A673 (cell line): ENCODE measurements at regions not wholly inside any gene's neighbourhood (a gene's known extent, or its start where the extent isn't known, plus 50 kb on each side); places are given as distances from the start of the nearest gene placed in this dataset.

Experiments used
- BruUV-seq: library from RNA; stranded (reverse); fragments of 400-500 nt; replicated peaks from 2 replicates; lab custom pipeline; 2021; lab: Mats Ljungman, UMichigan
- CTCF ChIA-PET: fragments of 300-600 bp; sonication (Branson Sonifier 250); formaldehyde crosslinking; loops from one replicate; lab custom pipeline; 2022; ENCODE audit warnings: antibody characterized with exemption; lab: Charles Lee
- POLR2A ChIA-PET: fragments of 300-600 bp; sonication (Branson Sonifier 250); formaldehyde crosslinking; loops from one replicate; lab custom pipeline; 2022; ENCODE audit warnings: antibody characterized with exemption; ENCODE audit not compliant: low non-redundant PET; lab: Charles Lee
- DNase-seq: peaks from one replicate; pipeline ENCODE4 v3.0.0-alpha.2; 2015; ENCODE audit warnings: low spot score
- H3K27ac ChIP-seq: fragments of 200-600 bp; sonication (generic); 2 replicates; pipeline ENCODE4 v1.5.1; 2016; ENCODE audit warnings: mixed run types, low read depth, mild to moderate bottlenecking, mixed read lengths, antibody characterized with exemption, low read length; ENCODE audit not compliant: poor library complexity, severe bottlenecking
- H3K27me3 ChIP-seq: fragments of 200-600 bp; sonication (generic); replicated peaks from 2 replicates; pipeline ENCODE4 v1.6.1; 2017; ENCODE audit warnings: mixed run types, low read depth, mild to moderate bottlenecking, mixed read lengths, antibody characterized with exemption, low read length; ENCODE audit not compliant: insufficient read depth, poor library complexity
- H3K36me3 ChIP-seq: fragments of 200-600 bp; sonication (generic); 2 replicates; pipeline ENCODE4 v1.6.1; 2016; ENCODE audit warnings: mixed run types, mild to moderate bottlenecking, mixed read lengths, antibody characterized with exemption, low read length; ENCODE audit not compliant: insufficient read depth, poor library complexity, severe bottlenecking
- H3K4me1 ChIP-seq: fragments of 200-600 bp; sonication (generic); 2 replicates; pipeline ENCODE4 v1.6.1; 2017; ENCODE audit warnings: mixed run types, mild to moderate bottlenecking, mixed read lengths, antibody characterized with exemption, low read length; ENCODE audit not compliant: insufficient read depth, poor library complexity, severe bottlenecking
- H3K4me3 ChIP-seq: fragments of 200-600 bp; sonication (generic); 2 replicates; pipeline ENCODE4 v1.5.1; 2016; ENCODE audit warnings: low read depth, mixed run types, mild to moderate bottlenecking, mixed read lengths, low read length; ENCODE audit not compliant: poor library complexity, severe bottlenecking
- H3K9me3 ChIP-seq: fragments of 200-600 bp; sonication (generic); 2 replicates; pipeline ENCODE4 v1.6.1; 2016; ENCODE audit warnings: mixed run types, low read depth, mild to moderate bottlenecking, mixed read lengths, antibody characterized with exemption, low read length; ENCODE audit not compliant: poor library complexity, severe bottlenecking
- CTCF ChIP-seq: fragments of 300-800, 200-600 bp; sonication (generic); conservative IDR thresholded peaks from 2 replicates; pipeline ENCODE4 v1.5.1; 2017; ENCODE audit warnings: low read depth, mild to moderate bottlenecking, antibody characterized with exemption, low read length, moderate library complexity, mixed read lengths
- EZH2 ChIP-seq: fragments of 200-600 bp; sonication (generic); IDR thresholded peaks from 2 replicates; pipeline ENCODE4 v1.6.1; 2017; ENCODE audit warnings: borderline replicate concordance, low read depth, mild to moderate bottlenecking, mixed read lengths, antibody characterized with exemption, low read length; ENCODE audit not compliant: poor library complexity, severe bottlenecking
- intact Hi-C: fragments of 100-400 bp; cut with micrococcal nuclease; formaldehyde crosslinking; loops from one replicate; pipeline ENCODE4 v1.10.0; 2022; ENCODE audit not compliant: unreplicated experiment

DNA sequence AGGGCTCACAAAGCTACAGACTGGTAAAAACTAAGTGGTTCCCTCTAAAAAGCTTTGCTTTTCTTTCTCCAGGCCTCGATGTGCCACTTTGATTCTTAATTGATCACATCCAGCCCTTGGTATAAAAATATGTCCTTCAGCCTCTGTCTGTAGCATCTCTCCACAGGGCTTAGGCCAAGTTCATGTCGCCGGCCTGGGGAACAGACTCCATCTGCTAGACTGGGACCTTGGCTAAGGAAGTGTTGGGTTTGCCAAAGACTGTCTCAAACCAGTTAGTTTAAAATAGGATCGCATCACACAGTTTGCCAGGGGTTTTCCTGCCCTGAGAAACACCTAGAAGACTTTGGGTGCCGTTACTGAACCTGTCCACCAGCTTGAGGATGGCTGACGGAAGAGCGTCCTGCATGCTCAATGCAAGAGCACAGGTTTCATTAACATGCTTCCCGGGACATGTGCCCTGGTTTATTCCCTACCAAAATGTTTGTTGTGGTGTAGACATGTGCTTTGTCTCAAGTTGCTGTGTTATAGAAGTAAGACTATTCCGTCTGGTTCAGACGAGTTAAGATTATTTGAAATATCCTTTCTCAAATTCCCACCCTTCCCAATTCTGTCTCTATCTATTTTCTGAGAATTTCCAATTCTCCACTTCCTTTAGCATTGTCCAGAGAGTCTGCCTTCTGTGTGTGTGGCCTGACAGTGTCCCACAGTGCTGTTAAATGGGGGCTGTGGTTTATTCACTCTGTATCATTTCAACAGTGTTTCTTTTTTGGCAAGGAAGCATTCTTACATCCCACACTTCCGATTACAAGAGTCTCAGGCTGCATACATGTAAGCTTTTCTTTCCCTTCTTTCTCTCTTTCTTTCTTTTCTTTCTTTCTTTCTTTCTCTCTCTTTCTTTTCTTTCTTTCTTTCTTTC lies 334.7 kb downstream of the INHBA start:
- no peaks in the 10 kb centered on the region for H3K4me1 ChIP-seq
- H3K36me3 ChIP-seq: no peaks in the 10 kb centered on the region
- intact Hi-C loops: no loop called here
- no peak for TF ChIP-seq EZH2
- TF ChIP-seq CTCF: no peak
- H3K27ac ChIP-seq: no peak overlapping the region
- no peaks in the 10 kb centered on the region for H3K27me3 ChIP-seq
- ChIA-PET POLR2A (no interaction called here), CTCF (no interaction called here)
- BruUV-seq: no TSS peak
- no peaks in the 10 kb centered on the region for H3K9me3 ChIP-seq
- H3K4me3 ChIP-seq: no peak overlapping the region
- DNase-seq: no peak

DNA sequence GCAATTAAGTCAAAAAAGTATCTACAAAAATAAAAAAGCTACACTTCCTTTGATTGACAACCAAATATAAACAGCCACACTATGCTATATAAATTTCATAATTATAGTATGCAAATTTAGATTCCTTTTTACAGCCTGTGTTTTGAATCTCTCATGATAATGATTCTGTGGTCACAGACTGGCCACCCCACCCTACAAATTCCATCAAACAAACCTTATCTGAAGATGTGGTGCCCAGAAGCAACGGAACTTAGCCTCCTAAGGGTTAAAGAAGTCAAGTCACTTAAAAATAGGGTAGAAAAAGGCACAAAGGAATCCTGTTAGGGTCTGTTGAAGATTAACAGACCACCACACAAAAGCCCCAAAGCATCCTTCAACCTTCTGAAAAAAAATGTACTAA lies 351.8 kb downstream of the INHBA start:
- Histone ChIP-seq H3K27me3 (no peaks in the 10 kb centered on the region), H3K36me3 (no peaks in the 10 kb centered on the region), H3K4me1 (no peaks in the 10 kb centered on the region), H3K4me3 (no peak overlapping the region), H3K27ac (no peak overlapping the region), H3K9me3 (no peaks in the 10 kb centered on the region)
- intact Hi-C loops: no loop called here
- ChIA-PET POLR2A (no interaction called here), CTCF (no interaction called here)
- no TSS peak for BruUV-seq
- DNase-seq: no peak
- no peak for TF ChIP-seq CTCF
- TF ChIP-seq EZH2: no peak

DNA sequence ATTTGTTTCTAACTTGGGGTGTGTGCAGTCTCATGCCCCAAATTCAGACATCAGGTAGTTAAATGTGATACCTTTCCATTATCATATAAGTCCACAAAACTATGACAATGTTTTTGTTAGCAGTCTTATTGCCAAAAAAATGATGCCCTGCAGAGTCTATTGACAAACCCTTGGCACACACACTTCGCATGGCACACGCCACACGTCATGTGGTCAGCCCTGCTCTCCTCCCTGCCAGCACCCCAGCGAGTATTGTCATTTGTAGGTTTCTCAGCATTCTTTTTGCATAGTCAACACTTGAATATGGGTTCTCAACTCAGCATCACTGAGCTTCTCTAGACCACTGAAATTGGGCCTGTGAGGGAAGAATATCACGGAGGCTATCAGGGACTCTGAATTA lies 356.0 kb downstream of the INHBA start:
- CTCF ChIA-PET: no interaction called here
- no peaks in the 10 kb centered on the region for H3K36me3 ChIP-seq
- no peak overlapping the region for H3K27ac ChIP-seq
- no peaks in the 10 kb centered on the region for H3K9me3 ChIP-seq
- no TSS peak for BruUV-seq
- H3K4me1 ChIP-seq: no peaks in the 10 kb centered on the region
- POLR2A ChIA-PET: no interaction called here
- no peaks in the 10 kb centered on the region for H3K27me3 ChIP-seq
- DNase-seq: no peak
- no peak overlapping the region for H3K4me3 ChIP-seq
- intact Hi-C loops: no loop called here
- no peak for TF ChIP-seq CTCF
- TF ChIP-seq EZH2: no peak
